BLaER1 treated with 17β-estradiol and CSF1 and Interleukin-3, amounts not matched to agents 10 nM and 100 nM (cell line): ENCODE measurements at regions not wholly inside any gene's neighbourhood (a gene's known extent, or its start where the extent isn't known, plus 50 kb on each side); places are given as distances from the start of the nearest gene placed in this dataset.
A peak's percentile ranks its signal among the peaks of the same experiment; 100 is the strongest.

Source experiments
- H3K27ac ChIP-seq, 11 experiments: shearing (Covaris generic); formaldehyde crosslinking; 2 replicates each; pipeline ENCODE4 v1.8.1; 2022
- H3K27me3 ChIP-seq, 11 experiments: shearing (Covaris generic); formaldehyde crosslinking; 2 replicates each; pipeline ENCODE4 v1.8.1; 2022
- H3K36me3 ChIP-seq, 11 experiments: shearing (Covaris generic); formaldehyde crosslinking; 2 replicates each; pipeline ENCODE4 v1.8.1; 2022
- H3K4me1 ChIP-seq, 10 experiments: shearing (Covaris generic); formaldehyde crosslinking; 2 replicates each; pipeline ENCODE4 v1.8.1; 2022
- H3K4me2 ChIP-seq, 11 experiments: shearing (Covaris generic); formaldehyde crosslinking; 2 replicates each; pipeline ENCODE4 v1.8.1; 2022
- H3K4me3 ChIP-seq, 10 experiments: shearing (Covaris generic); formaldehyde crosslinking; 2 replicates each; pipeline ENCODE4 v1.8.1; 2022
- H3K9ac ChIP-seq, 11 experiments: shearing (Covaris generic); formaldehyde crosslinking; 2 replicates each; pipeline ENCODE4 v1.8.1; 2022
- H3K9me3 ChIP-seq, 11 experiments: shearing (Covaris generic); formaldehyde crosslinking; replicated peaks in 1 of 11; 2 replicates each; pipeline ENCODE4 v1.8.1; 2022
- H4K20me1 ChIP-seq, 11 experiments: shearing (Covaris generic); formaldehyde crosslinking; 2 replicates each; pipeline ENCODE4 v1.8.1; 2022
- Cebpa-rat ChIP-seq, 11 experiments: shearing (Covaris generic); IDR thresholded peaks; 2 replicates each; pipeline ENCODE4 v1.8.1; 2022

GRCh38 chr19:32255536-32256295 lies 89.7 kb upstream of the ZNF507 start:
- Histone ChIP-seq H4K20me1 (no peaks in the 10 kb centered on the region; a peak in 1 of 22 replicates), H3K27me3 (no peaks in the 10 kb centered on the region), H3K4me3 (no peak overlapping the region)

GRCh38 chr19:32256341-32256975 lies 89.0 kb upstream of the ZNF507 start:
- Histone ChIP-seq H3K27ac (no peak overlapping the region), H3K9ac (no peak overlapping the region), H3K9me3 (peaks cover 0 to 10% (median 0%) of the 10 kb centered on the region in 11 experiments; a peak in 4 of 22 replicates), H3K4me1 (peaks cover 0 to 15% (median 11%) of the 10 kb centered on the region in 10 experiments; a peak in 12 of 20 replicates), H3K36me3 (no peaks in the 10 kb centered on the region), H3K4me2 (no peak overlapping the region), H3K27me3 (no peaks in the 10 kb centered on the region), H4K20me1 (no peaks in the 10 kb centered on the region; a peak in 1 of 22 replicates), H3K4me3 (no peak overlapping the region)
- TF ChIP-seq Cebpa-rat (IDR thresholded peaks at IDR 0.05): no peak

More at GRCh38 chr19:32255536-32256295, 89.7 kb upstream of the ZNF507 start:
- peaks cover 0 to 10% (median 0%) of the 10 kb centered on the region in 11 experiments; a peak in 4 of 22 replicates for H3K9me3 ChIP-seq
- H3K4me1 ChIP-seq: peaks cover 0 to 15% (median 11%) of the 10 kb centered on the region in 10 experiments; a peak in 12 of 20 replicates
- no peak for TF ChIP-seq Cebpa-rat (IDR thresholded peaks at IDR 0.05)
- no peak overlapping the region for H3K9ac ChIP-seq
- no peak overlapping the region for H3K27ac ChIP-seq
- H3K4me2 ChIP-seq: peak overlapping the region in 1 of 11 experiments; percentile 75; a peak in 1 of 22 replicates
- no peaks in the 10 kb centered on the region for H3K36me3 ChIP-seq

- TF ChIP-seq Cebpa-rat (IDR thresholded peaks at IDR 0.05): no peak
- Histone ChIP-seq H3K27ac (no peak overlapping the region), H3K4me3 (no peak overlapping the region), H3K9me3 (peaks cover 0 to 10% (median 0%) of the 10 kb centered on the region in 11 experiments; a peak in 4 of 22 replicates), H4K20me1 (no peaks in the 10 kb centered on the region), H3K9ac (no peak overlapping the region), H3K4me2 (no peak overlapping the region), H3K4me1 (peaks cover 0 to 15% (median 11%) of the 10 kb centered on the region in 10 experiments; a peak in 12 of 20 replicates), H3K27me3 (no peaks in the 10 kb centered on the region), H3K36me3 (no peaks in the 10 kb centered on the region)
These were observed 87.9 kb upstream of the ZNF507 start for GRCh38 chr19:32257326-32258073.

GRCh38 chr19:32258167-32258566 lies 87.2 kb upstream of the ZNF507 start:
- peaks cover 0 to 15% (median 11%) of the 10 kb centered on the region in 10 experiments; a peak in 12 of 20 replicates for H3K4me1 ChIP-seq
- H3K4me3 ChIP-seq: no peak overlapping the region
- no peak for TF ChIP-seq Cebpa-rat (IDR thresholded peaks at IDR 0.05)
- H3K27ac ChIP-seq: no peak overlapping the region
- H3K9me3 ChIP-seq: peaks cover 0 to 10% (median 0%) of the 10 kb centered on the region in 11 experiments; a peak in 4 of 22 replicates
- no peaks in the 10 kb centered on the region for H3K36me3 ChIP-seq
- no peaks in the 10 kb centered on the region for H4K20me1 ChIP-seq
- H3K9ac ChIP-seq: no peak overlapping the region
- no peak overlapping the region for H3K4me2 ChIP-seq
- H3K27me3 ChIP-seq: no peaks in the 10 kb centered on the region

GRCh38 chr19:32264568-32264967 lies 80.8 kb upstream of the ZNF507 start:
- no peak for TF ChIP-seq Cebpa-rat (IDR thresholded peaks at IDR 0.05)
- no peak overlapping the region for H3K4me2 ChIP-seq
- no peaks in the 10 kb centered on the region for H4K20me1 ChIP-seq
- no peaks in the 10 kb centered on the region for H3K36me3 ChIP-seq
- H3K4me1 ChIP-seq: peaks cover 15 to 22% (median 18%) of the 10 kb centered on the region in 10 experiments
- H3K27me3 ChIP-seq: peaks cover 0 to 9% (median 0%) of the 10 kb centered on the region in 11 experiments; a peak in 2 of 22 replicates
- no peak overlapping the region for H3K27ac ChIP-seq
- no peak overlapping the region for H3K4me3 ChIP-seq
- H3K9me3 ChIP-seq: peaks cover 0 to 9% (median 0%) of the 10 kb centered on the region in 11 experiments; a peak in 4 of 22 replicates
- H3K9ac ChIP-seq: no peak overlapping the region

- TF ChIP-seq Cebpa-rat (IDR thresholded peaks at IDR 0.05): no peak
- peaks cover 0 to 9% (median 0%) of the 10 kb centered on the region in 11 experiments; a peak in 2 of 22 replicates for H3K27me3 ChIP-seq
- peaks cover 15 to 22% (median 18%) of the 10 kb centered on the region in 10 experiments for H3K4me1 ChIP-seq
- no peak overlapping the region for H3K4me3 ChIP-seq
- H3K36me3 ChIP-seq: no peaks in the 10 kb centered on the region
- H3K27ac ChIP-seq: peak overlapping the region in 2 of 11 experiments; percentile 7 to 23; a peak in 1 of 22 replicates
- H3K9ac ChIP-seq: peak overlapping the region in 1 of 11 experiments; percentile 0; a peak in 1 of 22 replicates
- H3K4me2 ChIP-seq: peak overlapping the region; percentile 29 to 81 (median 72)
- peaks cover 0 to 7% (median 0%) of the 10 kb centered on the region in 11 experiments; a peak in 4 of 22 replicates for H3K9me3 ChIP-seq
- H4K20me1 ChIP-seq: no peaks in the 10 kb centered on the region
These were observed 79.4 kb upstream of the ZNF507 start for GRCh38 chr19:32265995-32266394.

GRCh38 chr19:32266460-32266859 lies 79.0 kb upstream of the ZNF507 start:
- Histone ChIP-seq H3K9ac (peak overlapping the region in 1 of 11 experiments; percentile 0; a peak in 1 of 22 replicates), H3K4me3 (no peak overlapping the region), H3K27ac (peak overlapping the region in 1 of 11 experiments; percentile 7; a peak in 1 of 22 replicates), H3K27me3 (peaks cover 0 to 9% (median 0%) of the 10 kb centered on the region in 11 experiments; a peak in 2 of 22 replicates), H4K20me1 (no peaks in the 10 kb centered on the region), H3K4me2 (peak overlapping the region; percentile 29 to 81 (median 72); a peak in 21 of 22 replicates), H3K36me3 (no peaks in the 10 kb centered on the region), H3K9me3 (peaks cover 0 to 7% (median 0%) of the 10 kb centered on the region in 11 experiments; a peak in 4 of 22 replicates), H3K4me1 (peaks cover 15 to 22% (median 18%) of the 10 kb centered on the region in 10 experiments)
- no peak for TF ChIP-seq Cebpa-rat (IDR thresholded peaks at IDR 0.05)

GRCh38 chr19:32268381-32268780 lies 77.0 kb upstream of the ZNF507 start:
- Histone ChIP-seq H3K27me3 (peaks cover 0 to 9% (median 0%) of the 10 kb centered on the region in 11 experiments; a peak in 2 of 22 replicates), H3K9ac (no peak overlapping the region), H3K27ac (no peak overlapping the region), H3K36me3 (no peaks in the 10 kb centered on the region), H3K9me3 (peaks cover 0 to 9% (median 5%) of the 10 kb centered on the region in 11 experiments; a peak in 15 of 22 replicates), H4K20me1 (no peaks in the 10 kb centered on the region), H3K4me3 (no peak overlapping the region), H3K4me2 (no peak overlapping the region), H3K4me1 (peaks cover 15 to 22% (median 18%) of the 10 kb centered on the region in 10 experiments)
- TF ChIP-seq Cebpa-rat (IDR thresholded peaks at IDR 0.05): no peak
